ENCODE measurements at regions not wholly inside any gene's neighbourhood (a gene's known extent, or its start where the extent isn't known, plus 50 kb on each side); places are given as distances from the start of the nearest gene placed in this dataset.
"Not testable (repeated sequence)": the region's sequence is repeated elsewhere in the genome, so short reads cannot be mapped to it uniquely, and the experiment has no call there.

GRCh38 chrX:112450810-112451209, 228.9 kb downstream of the LHFPL1 start:
- Histone ChIP-seq H3K9me3 (ENCODE audit: low read depth) (no peaks in the 10 kb centered on the region), H3K79me2 (no peaks in the 10 kb centered on the region), H3K4me2 (no peak overlapping the region), H3K27me3 (no peaks in the 10 kb centered on the region), H3K36me3 (replicated peaks; ENCODE audit: insufficient read depth, low read depth) (no peaks in the 10 kb centered on the region), H3K27ac (no peak overlapping the region), H3K4me1 (ENCODE audit: insufficient read depth) (no peaks in the 10 kb centered on the region), H3K4me3 (no peak overlapping the region), H2AFZ (no peak overlapping the region), H4K20me1 (ENCODE audit: insufficient read depth, poor library complexity, severe bottlenecking) (no peaks in the 10 kb centered on the region), H3K9me2 (replicated peaks; ENCODE audit: insufficient read depth) (no peaks in the 10 kb centered on the region)
- TF ChIP-seq EZH2 (IDR thresholded peaks at IDR 0.05; ENCODE audit: borderline replicate concordance) (no peak), CTCF (IDR thresholded peaks at IDR 0.05; ENCODE audit: poor library complexity) (no peak), EZH2phosphoT487 (IDR thresholded peaks at IDR 0.05; ENCODE audit: low read depth, severe bottlenecking, unreplicated experiment) (no peak)
- DNase-seq (ENCODE audit: low spot score), result no peak
- WGBS (ENCODE audit: low lambda C conversion rate, missing lambda C conversion rate), result 74% methylated on average over 2 of the region's 2 CpGs

DNA sequence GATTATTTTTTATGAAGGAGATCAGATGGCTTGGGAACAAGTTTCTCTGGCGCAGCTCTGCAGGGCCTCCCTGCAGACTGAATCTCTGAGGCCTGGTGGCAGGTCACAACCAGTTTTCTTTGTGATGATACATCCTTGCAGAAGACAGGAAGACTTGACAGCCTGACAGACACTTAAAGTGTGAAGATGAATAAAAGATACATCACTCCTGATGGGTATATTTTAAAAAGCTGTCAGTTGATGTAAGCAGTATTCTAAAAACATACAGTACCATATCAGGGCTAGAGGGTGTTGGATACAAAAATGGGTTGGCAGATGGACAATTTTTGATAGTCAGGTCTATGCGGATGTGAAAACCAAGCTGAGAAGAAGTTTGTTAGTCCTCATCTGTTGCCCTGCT, 239.5 kb downstream of the LHFPL1 start:
- Histone ChIP-seq H3K4me1 (ENCODE audit: insufficient read depth) (no peaks in the 10 kb centered on the region), H3K27me3 (no peaks in the 10 kb centered on the region), H3K4me3 (no peak overlapping the region), H3K4me2 (no peak overlapping the region), H3K27ac (no peak overlapping the region), H3K79me2 (no peaks in the 10 kb centered on the region), H4K20me1 (ENCODE audit: insufficient read depth, poor library complexity, severe bottlenecking) (no peaks in the 10 kb centered on the region), H2AFZ (no peak overlapping the region), H3K9me2 (replicated peaks; ENCODE audit: insufficient read depth) (no peaks in the 10 kb centered on the region), H3K9me3 (ENCODE audit: low read depth) (no peaks in the 10 kb centered on the region), H3K36me3 (replicated peaks; ENCODE audit: insufficient read depth, low read depth) (no peaks in the 10 kb centered on the region)
- WGBS (ENCODE audit: low lambda C conversion rate, missing lambda C conversion rate), result 92% methylated on average over 2 of the region's 2 CpGs
- TF ChIP-seq EZH2 (IDR thresholded peaks at IDR 0.05; ENCODE audit: borderline replicate concordance), result no peak
- TF ChIP-seq CTCF (IDR thresholded peaks at IDR 0.05; ENCODE audit: poor library complexity), result no peak
- TF ChIP-seq EZH2phosphoT487 (IDR thresholded peaks at IDR 0.05; ENCODE audit: low read depth, severe bottlenecking, unreplicated experiment), result no peak
- DNase-seq (ENCODE audit: low spot score), result no peak

- no peak for DNase-seq (ENCODE audit: low spot score)
- Histone ChIP-seq H3K36me3 (replicated peaks; ENCODE audit: insufficient read depth, low read depth) (no peaks in the 10 kb centered on the region), H3K9me2 (replicated peaks; ENCODE audit: insufficient read depth) (no peaks in the 10 kb centered on the region), H3K27me3 (no peaks in the 10 kb centered on the region), H3K4me2 (no peak overlapping the region), H3K27ac (no peak overlapping the region), H3K4me3 (no peak overlapping the region), H3K4me1 (ENCODE audit: insufficient read depth) (no peaks in the 10 kb centered on the region), H3K9me3 (ENCODE audit: low read depth) (no peaks in the 10 kb centered on the region), H4K20me1 (ENCODE audit: insufficient read depth, poor library complexity, severe bottlenecking) (no peaks in the 10 kb centered on the region), H2AFZ (no peak overlapping the region), H3K79me2 (no peaks in the 10 kb centered on the region)
- no peak for TF ChIP-seq CTCF (IDR thresholded peaks at IDR 0.05; ENCODE audit: poor library complexity)
- no peak for TF ChIP-seq EZH2phosphoT487 (IDR thresholded peaks at IDR 0.05; ENCODE audit: low read depth, severe bottlenecking, unreplicated experiment)
- no peak for TF ChIP-seq EZH2 (IDR thresholded peaks at IDR 0.05; ENCODE audit: borderline replicate concordance)
- WGBS (ENCODE audit: low lambda C conversion rate, missing lambda C conversion rate), result 89% methylated on average over 1 of the region's 1 CpG
Measured at GRCh38 chrX:112424166-112424565, 255.6 kb downstream of the LHFPL1 start.

DNA sequence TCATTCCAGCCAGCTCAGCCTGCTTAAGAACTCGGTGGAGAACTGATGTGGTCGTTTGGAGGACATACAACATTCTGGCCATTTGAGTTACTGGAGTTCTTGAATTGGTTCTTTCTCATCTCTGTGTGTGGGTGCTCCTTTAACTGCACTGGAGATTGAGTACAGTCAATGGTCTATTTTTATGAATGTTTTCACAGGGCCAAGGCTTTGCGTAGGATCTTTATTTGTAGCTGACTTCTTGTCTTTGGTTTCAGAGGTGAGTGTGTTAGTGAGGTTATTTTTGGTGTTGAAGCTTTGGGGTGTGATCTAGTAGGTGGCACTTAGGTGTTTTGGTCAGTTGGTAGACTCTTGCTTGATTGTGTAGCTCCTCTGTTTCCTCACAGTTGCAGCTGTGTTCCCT, 288.4 kb downstream of the LHFPL1 start:
- no peak overlapping the region for H3K27ac ChIP-seq
- no peaks in the 10 kb centered on the region for H3K4me1 ChIP-seq (ENCODE audit: insufficient read depth)
- H3K4me2 ChIP-seq, result no peak overlapping the region
- no peaks in the 10 kb centered on the region for H3K36me3 ChIP-seq (replicated peaks; ENCODE audit: insufficient read depth, low read depth)
- WGBS (ENCODE audit: low lambda C conversion rate, missing lambda C conversion rate), result 80% methylated on average over 3 of the region's 3 CpGs
- H3K27me3 ChIP-seq, result no peaks in the 10 kb centered on the region
- no peaks in the 10 kb centered on the region for H4K20me1 ChIP-seq (ENCODE audit: insufficient read depth, poor library complexity, severe bottlenecking)
- no peak for DNase-seq (ENCODE audit: low spot score)
- H3K79me2 ChIP-seq, result no peaks in the 10 kb centered on the region
- H3K9me3 ChIP-seq (ENCODE audit: low read depth), result no peaks in the 10 kb centered on the region
- TF ChIP-seq CTCF (IDR thresholded peaks at IDR 0.05; ENCODE audit: poor library complexity), result no peak
- no peak for TF ChIP-seq EZH2phosphoT487 (IDR thresholded peaks at IDR 0.05; ENCODE audit: low read depth, severe bottlenecking, unreplicated experiment)
- TF ChIP-seq EZH2 (IDR thresholded peaks at IDR 0.05; ENCODE audit: borderline replicate concordance), result no peak
- H2AFZ ChIP-seq, result no peak overlapping the region
- H3K4me3 ChIP-seq, result no peak overlapping the region
- H3K9me2 ChIP-seq (replicated peaks; ENCODE audit: insufficient read depth), result no peaks in the 10 kb centered on the region

DNA sequence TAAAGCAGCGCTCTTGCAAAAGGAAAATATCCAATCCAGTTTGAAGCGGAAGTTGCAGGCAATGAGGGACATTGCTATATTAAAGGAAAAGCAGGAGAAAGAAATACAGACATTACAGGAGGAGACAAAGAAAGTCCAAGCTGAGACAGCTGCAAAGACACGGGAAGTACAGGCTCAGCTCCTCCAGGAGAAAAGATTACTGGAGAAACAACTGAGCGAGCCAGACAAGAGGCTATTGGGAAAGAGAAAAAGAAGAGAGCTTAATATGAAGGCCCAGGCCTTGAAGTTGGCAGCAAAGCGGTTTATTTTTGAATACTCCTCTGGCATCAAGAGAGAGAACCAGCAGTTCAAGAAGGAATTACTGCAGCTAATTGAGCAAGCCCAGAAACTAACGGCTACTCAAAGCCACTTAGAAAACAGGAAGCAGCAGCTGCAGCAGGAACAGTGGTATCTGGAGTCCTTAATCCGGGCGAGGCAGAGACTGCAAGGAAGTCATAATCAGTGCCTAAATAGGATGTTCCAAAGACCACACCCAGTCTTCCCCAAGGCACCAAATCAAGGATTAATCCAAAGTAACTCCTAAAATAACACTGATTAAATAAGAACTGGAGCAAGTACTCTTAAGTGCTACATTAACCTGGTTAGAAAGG, 298.0 kb downstream of the LHFPL1 start:
- not testable (repeated sequence) for DNase-seq (ENCODE audit: low spot score); H3K4me2 ChIP-seq; H3K4me1 ChIP-seq (ENCODE audit: insufficient read depth); H4K20me1 ChIP-seq (ENCODE audit: insufficient read depth, poor library complexity, severe bottlenecking); H3K79me2 ChIP-seq; H3K4me3 ChIP-seq; H3K9me2 ChIP-seq (replicated peaks; ENCODE audit: insufficient read depth); H2AFZ ChIP-seq; H3K36me3 ChIP-seq (replicated peaks; ENCODE audit: insufficient read depth, low read depth); H3K27me3 ChIP-seq; H3K9me3 ChIP-seq (ENCODE audit: low read depth); H3K27ac ChIP-seq
- 60% methylated on average over 8 of the region's 8 CpGs for WGBS (ENCODE audit: low lambda C conversion rate, missing lambda C conversion rate)

All from hepatocyte (in vitro differentiated cells).